ENCODE measurements at regions not wholly inside any gene's neighbourhood (a gene's known extent, or its start where the extent isn't known, plus 50 kb on each side); places are given as distances from the start of the nearest gene placed in this dataset.

DNA sequence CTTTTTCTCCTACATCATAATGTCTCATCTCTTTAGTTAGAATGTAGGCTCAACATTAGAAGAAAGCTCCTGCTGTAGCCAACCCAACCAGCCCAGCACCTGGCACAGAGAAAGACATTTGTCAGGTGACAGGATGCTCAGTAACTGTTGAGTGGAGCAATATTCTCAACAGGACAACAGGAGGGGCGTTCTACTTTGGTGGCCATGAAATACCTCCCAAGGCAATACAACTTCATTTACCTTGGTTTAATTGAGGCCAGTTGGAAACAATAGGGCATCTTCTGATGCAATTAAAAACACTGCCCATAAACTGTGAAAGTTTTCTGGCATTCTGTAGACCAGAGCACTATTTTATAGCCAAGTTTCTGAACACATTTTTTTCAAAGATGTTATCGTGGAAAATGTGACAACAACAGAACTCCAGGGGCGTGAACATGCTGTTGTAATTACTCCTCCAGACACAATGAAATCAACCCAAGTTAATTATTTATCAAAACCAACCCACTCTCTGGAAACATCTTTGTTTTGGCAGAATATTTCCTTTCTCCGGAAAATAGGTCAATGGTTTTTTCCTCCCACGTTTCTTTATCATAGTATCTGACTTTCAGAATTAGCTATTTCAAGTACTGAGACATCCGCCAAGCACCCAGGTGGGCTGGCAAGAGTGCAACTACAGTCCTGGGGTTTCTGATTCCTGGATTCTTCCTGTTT is 538.1 kb downstream of the SOX6 start:
- Histone ChIP-seq H3K4me1 (peaks cover 0 to 54% (median 45%) of the 10 kb centered on the region in 12 donors), H3K9me3 (peaks cover 0 to 16% (median 0%) of the 10 kb centered on the region in 12 donors), H3K36me3 (no peaks in the 10 kb centered on the region), H3K27me3 (no peaks in the 10 kb centered on the region), H3K4me3 (no peak overlapping the region), H3K27ac (peak overlapping the region in 7 of 12 donors; percentile 4 to 52 (median 16))
- no peak for TF ChIP-seq POLR2A (IDR thresholded peaks at IDR 0.05)
- TF ChIP-seq, protein P1, sequence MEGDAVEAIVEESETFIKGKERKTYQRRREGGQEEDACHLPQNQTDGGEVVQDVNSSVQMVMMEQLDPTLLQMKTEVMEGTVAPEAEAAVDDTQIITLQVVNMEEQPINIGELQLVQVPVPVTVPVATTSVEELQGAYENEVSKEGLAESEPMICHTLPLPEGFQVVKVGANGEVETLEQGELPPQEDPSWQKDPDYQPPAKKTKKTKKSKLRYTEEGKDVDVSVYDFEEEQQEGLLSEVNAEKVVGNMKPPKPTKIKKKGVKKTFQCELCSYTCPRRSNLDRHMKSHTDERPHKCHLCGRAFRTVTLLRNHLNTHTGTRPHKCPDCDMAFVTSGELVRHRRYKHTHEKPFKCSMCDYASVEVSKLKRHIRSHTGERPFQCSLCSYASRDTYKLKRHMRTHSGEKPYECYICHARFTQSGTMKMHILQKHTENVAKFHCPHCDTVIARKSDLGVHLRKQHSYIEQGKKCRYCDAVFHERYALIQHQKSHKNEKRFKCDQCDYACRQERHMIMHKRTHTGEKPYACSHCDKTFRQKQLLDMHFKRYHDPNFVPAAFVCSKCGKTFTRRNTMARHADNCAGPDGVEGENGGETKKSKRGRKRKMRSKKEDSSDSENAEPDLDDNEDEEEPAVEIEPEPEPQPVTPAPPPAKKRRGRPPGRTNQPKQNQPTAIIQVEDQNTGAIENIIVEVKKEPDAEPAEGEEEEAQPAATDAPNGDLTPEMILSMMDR (IDR thresholded peaks at IDR 0.05): no peak
- DNase-seq: peak in 2 of 5 donors; percentile 34 to 49
- ATAC-seq: peak in 2 of 4 donors; percentile 5 to 63
- 41 to 54% (median 49%) methylated on average over 6 of the region's 6 CpGs for WGBS, 4 donors
- intact Hi-C loops (cut with DNase I): loop anchor here in 9 of 10 donors (2.0 to 10.0 kb wide), 10 partner anchors 46 to 795 kb away; no protein-coding TSS in a partner anchor

DNA sequence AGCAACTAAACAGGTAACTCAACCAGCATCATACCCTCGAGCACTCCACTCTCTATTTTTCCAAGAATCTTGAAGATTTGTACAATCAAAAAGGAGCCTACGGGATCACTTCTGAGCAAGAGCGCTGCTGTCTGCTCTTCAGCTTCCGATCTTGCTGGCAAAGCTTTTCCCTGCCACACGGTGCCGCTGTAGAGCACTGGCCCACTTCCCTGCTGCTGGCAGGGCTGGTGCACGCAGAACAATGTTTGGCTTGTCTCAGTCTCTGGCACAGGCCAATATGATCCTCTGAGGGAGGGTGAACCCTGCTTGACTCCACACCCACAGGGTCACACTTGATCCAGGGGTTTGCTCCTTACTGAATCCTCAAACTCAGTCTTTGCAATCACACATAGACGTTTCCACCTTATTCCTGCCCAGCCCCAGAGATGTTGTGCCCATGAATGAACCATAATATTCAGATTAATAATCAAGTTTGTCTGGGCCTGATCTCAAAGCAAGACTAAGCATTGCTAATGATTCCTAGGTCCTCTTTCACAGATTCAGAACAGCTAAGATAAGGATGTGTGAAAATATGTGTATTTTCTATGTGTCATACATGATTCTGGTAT is 536.6 kb downstream of the SOX6 start:
- ATAC-seq (peak; percentile 85 to 93 (median 88)), DNase-seq (peak; percentile 76 to 88 (median 81))
- Histone ChIP-seq H3K4me3 (no peak overlapping the region), H3K27me3 (no peaks in the 10 kb centered on the region), H3K27ac (peak overlapping the region in 3 of 12 donors; percentile 17 to 55 (median 52)), H3K36me3 (no peaks in the 10 kb centered on the region), H3K9me3 (peaks cover 0 to 5% (median 0%) of the 10 kb centered on the region in 12 donors), H3K4me1 (peaks cover 0 to 53% (median 45%) of the 10 kb centered on the region in 12 donors)
- TF ChIP-seq POLR2A (IDR thresholded peaks at IDR 0.05): no peak
- TF ChIP-seq, protein P1 (IDR thresholded peaks at IDR 0.05): peak; percentile 85 to 96 (median 88)
- intact Hi-C loops (cut with DNase I): loop anchor here (2.0 to 10.0 kb wide), 12 partner anchors 47 to 795 kb away; no protein-coding TSS in a partner anchor
- 20 to 35% (median 27%) methylated on average over 8 of the region's 8 CpGs for WGBS, 4 donors

DNA sequence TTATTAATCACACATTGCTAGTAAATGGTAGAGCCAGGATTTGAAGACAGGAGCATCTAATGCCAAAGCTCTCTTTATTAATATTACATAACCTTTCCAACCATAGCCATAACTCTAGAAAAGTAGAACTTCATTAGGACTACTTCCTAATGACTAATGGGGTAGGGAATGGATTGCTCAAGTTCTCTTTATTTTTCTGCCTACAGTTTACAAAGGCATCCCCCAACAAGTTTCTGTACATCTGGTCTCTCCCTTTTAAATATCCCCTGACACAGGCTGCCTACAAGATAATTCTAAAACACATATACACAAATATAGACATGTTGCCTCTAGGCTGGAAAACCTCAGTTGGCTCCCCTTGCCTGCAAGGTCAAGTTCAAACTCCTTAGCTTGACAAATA is 534.9 kb downstream of the SOX6 start:
- ATAC-seq: no peak
- intact Hi-C loops (cut with DNase I): loop anchor here in 4 of 10 donors (5.0 to 10.0 kb wide), 4 partner anchors 153 to 793 kb away; no protein-coding TSS in a partner anchor
- peaks cover 0 to 3% (median 0%) of the 10 kb centered on the region in 12 donors for H3K9me3 ChIP-seq

More for the DNA sequence above, 534.9 kb downstream of the SOX6 start:
- H3K36me3 ChIP-seq: no peaks in the 10 kb centered on the region
- H3K4me1 ChIP-seq: peaks cover 0 to 49% (median 31%) of the 10 kb centered on the region in 12 donors
- H3K27ac ChIP-seq: no peak overlapping the region
- no peaks in the 10 kb centered on the region for H3K27me3 ChIP-seq
- no peak for DNase-seq
- no peak for TF ChIP-seq POLR2A (IDR thresholded peaks at IDR 0.05)
- TF ChIP-seq, protein P1 (IDR thresholded peaks at IDR 0.05): no peak
- H3K4me3 ChIP-seq: no peak overlapping the region
